T-cell (primary cell): ENCODE measurements at regions not wholly inside any gene's neighbourhood (a gene's known extent, or its start where the extent isn't known, plus 50 kb on each side); places are given as distances from the start of the nearest gene placed in this dataset.

ENCODE experiments used
- ATAC-seq, 4 experiments: fragments of 200-7000 bp in 3 of 4; fragments of 150-1000 bp in 1 of 4; cut with Tn5 transposase; replicated peaks in 1 of 4; 1 replicate in 3 of 4; 2 replicates in 1 of 4; pipeline ENCODE4 v1.10.0; 2021; ENCODE audit warnings: moderate library complexity in 3 of 4, mild to moderate bottlenecking in 2 of 4, moderate number of reproducible peaks in 1 of 4
- CTCF ChIA-PET, 2 donors: fragments of 300-600 bp; sonication (Branson Sonifier 250); formaldehyde crosslinking; loops; one replicate each; lab custom pipeline; 2022; ENCODE audit warnings: antibody characterized with exemption in 2 of 2; lab: Charles Lee
- POLR2A ChIA-PET, 2 donors: fragments of 300-600 bp; sonication (Branson Sonifier 250); formaldehyde crosslinking; loops; one replicate each; lab custom pipeline; 2022; ENCODE audit warnings: antibody characterized with exemption in 2 of 2; lab: Charles Lee
- DNase-seq, 35 experiments: peaks; one replicate each; pipeline versions ENCODE4 v3.0.0 to v3.0.0-alpha.2; 2013 to 2023
- H3K27ac ChIP-seq: one replicate; pipeline ENCODE4 v1.5.1; 2013; ENCODE audit warnings: low read length
- H3K27me3 ChIP-seq, 2 experiments: replicated peaks in 1 of 2; 1 replicate in 1 of 2; 2 replicates in 1 of 2; pipeline versions ENCODE4 v1.6.1 to v1.7.0; 2013; ENCODE audit warnings: low read length in 1 of 2, mixed read lengths in 1 of 2; ENCODE audit not compliant: control insufficient read depth in 2 of 2, insufficient read depth in 2 of 2; ENCODE audit errors: extremely low read depth in 1 of 2
- H3K36me3 ChIP-seq, 2 donors: 1 replicate in 1 of 2; 2 replicates in 1 of 2; pipeline versions ENCODE4 v1.6.1 to v1.7.0; 2013; ENCODE audit warnings: low read length in 1 of 2; ENCODE audit not compliant: control insufficient read depth in 2 of 2, insufficient read depth in 1 of 2; ENCODE audit errors: extremely low read depth in 1 of 2
- H3K4me1 ChIP-seq, 2 experiments: 1 replicate in 1 of 2; 2 replicates in 1 of 2; pipeline versions ENCODE4 v1.6.1 to v1.7.0; 2013; ENCODE audit warnings: low read length in 2 of 2, mixed read lengths in 1 of 2; ENCODE audit not compliant: insufficient read depth in 2 of 2, control insufficient read depth in 1 of 2; ENCODE audit errors: extremely low read depth in 1 of 2
- H3K4me3 ChIP-seq, 2 donors: 1 replicate in 1 of 2; 2 replicates in 1 of 2; pipeline versions ENCODE4 v1.5.1 to v1.7.0; 2013; ENCODE audit warnings: mild to moderate bottlenecking in 2 of 2, low read length in 1 of 2, moderate library complexity in 1 of 2; ENCODE audit not compliant: control insufficient read depth in 1 of 2; ENCODE audit errors: extremely low read depth in 1 of 2
- H3K9me3 ChIP-seq: 2 replicates; pipeline ENCODE4 v1.7.0; 2013
- H3K27ac Mint-ChIP-seq, 2 donors: one replicate each; pipeline ENCODE4 v1.8.0; 2020 to 2021; ENCODE audit warnings: mild to moderate bottlenecking in 2 of 2, mixed read lengths in 2 of 2
- H3K27me3 Mint-ChIP-seq, 2 donors: one replicate each; pipeline ENCODE4 v1.8.0; 2021 to 2022; ENCODE audit warnings: mixed read lengths in 2 of 2
- H3K36me3 Mint-ChIP-seq: one replicate; pipeline ENCODE4 v1.8.0; 2021; ENCODE audit warnings: mixed read lengths
- H3K4me1 Mint-ChIP-seq, 3 donors: one replicate each; pipeline ENCODE4 v1.8.0; 2020 to 2022; ENCODE audit warnings: mixed read lengths in 3 of 3, mild to moderate bottlenecking in 1 of 3
- H3K4me3 Mint-ChIP-seq, 3 donors: one replicate each; pipeline ENCODE4 v1.8.0; 2020 to 2022; ENCODE audit warnings: mild to moderate bottlenecking in 3 of 3, mixed read lengths in 3 of 3, moderate library complexity in 3 of 3
- H3K9me3 Mint-ChIP-seq, 3 donors: one replicate each; pipeline ENCODE4 v1.8.0; 2020 to 2022; ENCODE audit warnings: mixed read lengths in 3 of 3
- WGBS: methylation state at CpG from one replicate; pipeline ENCODE4 v1.1.5; 2013; ENCODE audit warnings: missing lambda C conversion rate; ENCODE audit not compliant: insufficient coverage; 5-methylcytosine and 5-hydroxymethylcytosine counted together

DNA sequence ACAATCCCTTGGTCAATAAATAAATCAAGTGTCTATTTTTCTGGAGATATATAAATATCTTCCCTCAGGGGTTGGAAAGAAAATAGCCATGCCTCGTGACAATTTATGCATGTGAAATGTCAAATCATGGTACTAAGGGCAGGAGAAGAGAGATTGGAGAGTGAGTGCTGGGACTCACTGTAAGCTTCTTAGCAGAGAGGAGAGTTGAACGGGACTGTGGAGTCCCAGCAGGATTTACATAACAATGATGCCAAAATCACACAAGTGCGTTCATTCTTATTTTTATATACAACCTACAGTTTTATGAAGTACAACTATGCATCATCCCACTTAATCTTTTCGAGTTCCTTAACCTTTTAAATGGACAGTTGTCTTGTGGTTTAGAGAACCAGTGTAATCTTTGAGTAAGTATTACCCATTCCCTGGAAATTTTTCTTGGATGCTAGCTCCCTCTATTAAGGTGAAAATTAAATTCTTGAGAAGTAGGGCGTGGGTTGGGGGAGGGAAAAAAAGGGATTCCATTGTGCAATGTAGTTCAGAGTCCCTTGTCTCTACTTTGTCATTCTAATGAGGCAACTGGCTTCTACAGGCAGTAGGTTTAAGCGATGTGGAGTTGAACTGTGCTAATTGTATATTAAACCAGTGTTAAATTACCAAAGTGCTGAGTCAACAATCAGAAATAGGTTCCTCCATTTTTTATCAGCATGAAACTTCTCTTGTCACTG lies 143.6 kb upstream of the EPHA4 start:
- ChIA-PET POLR2A (no interaction called here), CTCF (no interaction called here)
- no peaks in the 10 kb centered on the region for H3K36me3 Mint-ChIP-seq
- H3K27ac Mint-ChIP-seq = no peak overlapping the region
- H3K27me3 Mint-ChIP-seq = no peaks in the 10 kb centered on the region
- H3K27me3 ChIP-seq = no peaks in the 10 kb centered on the region
- H3K4me3 ChIP-seq = no peak overlapping the region
- H3K4me3 Mint-ChIP-seq = no peak overlapping the region
- no peak overlapping the region for H3K27ac ChIP-seq
- no peaks in the 10 kb centered on the region for H3K4me1 Mint-ChIP-seq
- no peaks in the 10 kb centered on the region for H3K36me3 ChIP-seq
- 63% methylated on average over 1 of the region's 6 CpGs for WGBS
- DNase-seq (no peak), ATAC-seq (no peak)
- H3K9me3 Mint-ChIP-seq = peaks cover 0 to 6% (median 5%) of the 10 kb centered on the region in 3 donors
- no peaks in the 10 kb centered on the region for H3K9me3 ChIP-seq
- no peaks in the 10 kb centered on the region for H3K4me1 ChIP-seq

DNA sequence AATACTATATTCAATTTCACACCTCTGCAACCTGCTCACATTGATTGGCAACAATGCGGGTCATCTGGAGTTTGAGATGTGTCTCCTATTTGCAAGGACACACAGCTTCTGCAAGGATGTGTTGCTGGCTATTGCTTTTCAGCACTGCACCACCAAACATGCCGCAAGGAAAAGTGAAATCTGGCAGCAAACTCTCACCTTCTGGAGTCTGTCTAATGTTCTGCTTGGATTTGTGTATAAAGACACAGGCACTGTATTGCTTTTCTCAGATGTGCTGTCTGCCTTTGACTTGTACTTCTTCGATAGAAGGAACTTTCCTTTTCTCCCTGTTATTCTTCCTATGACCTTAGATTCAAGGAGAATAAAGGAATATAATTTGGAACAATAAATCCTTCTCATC lies 138.6 kb upstream of the EPHA4 start:
- DNase-seq (no peak), ATAC-seq (no peak)
- Histone ChIP-seq H3K27me3 (no peaks in the 10 kb centered on the region), H3K4me1 (no peaks in the 10 kb centered on the region), H3K27ac (no peak overlapping the region), H3K36me3 (no peaks in the 10 kb centered on the region), H3K9me3 (no peaks in the 10 kb centered on the region), H3K4me3 (no peak overlapping the region)
- ChIA-PET CTCF (interaction anchor here in 1 of 2 donors (0.6 kb wide), 1 partner anchor 920 kb away, joined by 3 read pairs; no protein-coding TSS in a partner anchor), POLR2A (no interaction called here)
- H3K36me3 Mint-ChIP-seq = no peaks in the 10 kb centered on the region
- no peaks in the 10 kb centered on the region for H3K27me3 Mint-ChIP-seq
- no CpG with 5 or more reads among the region's 3 CpGs for WGBS
- no peak overlapping the region for H3K27ac Mint-ChIP-seq
- H3K9me3 Mint-ChIP-seq = peaks cover 0 to 6% (median 0%) of the 10 kb centered on the region in 3 donors
- no peak overlapping the region for H3K4me3 Mint-ChIP-seq
- H3K4me1 Mint-ChIP-seq = no peaks in the 10 kb centered on the region

DNA sequence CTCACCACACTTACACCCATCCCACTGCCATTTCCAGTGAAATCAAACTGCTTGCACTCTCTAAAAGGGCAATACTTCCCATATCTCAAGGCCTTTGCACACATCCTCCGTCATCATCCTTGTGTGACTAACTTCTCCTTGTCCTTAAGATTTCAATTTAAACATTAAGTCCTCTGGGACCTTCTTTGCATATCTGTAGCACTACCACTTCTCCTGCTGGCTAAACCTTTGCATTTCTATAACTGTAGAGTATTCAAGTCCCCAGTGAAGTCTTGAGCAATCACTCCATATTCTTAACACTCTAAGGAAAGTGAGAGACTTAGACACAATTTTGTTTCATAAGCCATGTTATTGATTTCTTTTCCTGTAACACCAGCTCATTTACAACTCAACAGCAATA lies 136.8 kb upstream of the EPHA4 start:
- no peaks in the 10 kb centered on the region for H3K4me1 Mint-ChIP-seq
- H3K27ac Mint-ChIP-seq = no peak overlapping the region
- H3K36me3 ChIP-seq = no peaks in the 10 kb centered on the region
- H3K27ac ChIP-seq = no peak overlapping the region
- DNase-seq = no peak
- no peak overlapping the region for H3K4me3 Mint-ChIP-seq
- WGBS = 92% methylated on average over 1 of the region's 1 CpG
- ATAC-seq = no peak
- H3K9me3 ChIP-seq = no peaks in the 10 kb centered on the region
- H3K9me3 Mint-ChIP-seq = peaks cover 0 to 3% (median 0%) of the 10 kb centered on the region in 3 donors
- H3K27me3 ChIP-seq = no peaks in the 10 kb centered on the region
- no peak overlapping the region for H3K4me3 ChIP-seq
- no peaks in the 10 kb centered on the region for H3K36me3 Mint-ChIP-seq
- H3K27me3 Mint-ChIP-seq = no peaks in the 10 kb centered on the region
- H3K4me1 ChIP-seq = no peaks in the 10 kb centered on the region
- CTCF ChIA-PET = no interaction called here
- POLR2A ChIA-PET = no interaction called here

DNA sequence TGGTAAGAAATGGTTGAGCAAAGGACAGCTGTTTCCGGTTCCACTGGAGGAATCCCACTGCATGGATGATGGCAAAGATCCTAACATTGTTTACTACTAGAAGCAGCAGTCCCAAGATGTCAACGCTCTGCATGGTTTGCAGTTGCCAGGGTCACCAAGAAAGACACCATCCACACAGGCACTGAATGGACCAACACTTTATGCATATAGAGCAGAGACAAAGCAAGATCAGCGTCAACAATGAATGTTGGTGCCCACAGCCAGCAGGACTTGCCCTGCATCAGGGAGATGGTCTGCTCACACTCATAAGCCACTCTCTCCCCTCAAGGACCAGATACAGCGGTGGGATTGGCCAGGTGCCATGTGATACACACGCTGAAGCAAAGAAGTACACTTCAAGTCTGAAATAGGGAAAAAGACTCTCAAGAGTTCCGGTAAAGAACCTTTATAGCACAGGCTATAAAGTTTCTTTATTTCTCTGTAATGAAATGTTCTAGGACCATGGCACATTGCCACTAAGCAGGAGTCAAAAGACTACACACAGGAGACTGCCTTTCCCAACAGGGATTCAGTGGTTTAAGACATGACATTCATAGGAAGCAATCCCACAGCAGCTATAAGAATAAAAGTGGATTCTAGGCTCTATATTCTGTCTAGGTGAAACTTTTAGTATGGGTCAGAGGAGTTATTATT lies 133.2 kb upstream of the EPHA4 start:
- no peak overlapping the region for H3K27ac Mint-ChIP-seq
- no peak for ATAC-seq
- Histone ChIP-seq H3K4me3 (no peak overlapping the region), H3K27me3 (no peaks in the 10 kb centered on the region), H3K36me3 (no peaks in the 10 kb centered on the region), H3K27ac (no peak overlapping the region), H3K4me1 (no peaks in the 10 kb centered on the region), H3K9me3 (no peaks in the 10 kb centered on the region)
- POLR2A ChIA-PET = no interaction called here
- CTCF ChIA-PET = no interaction called here
- no peaks in the 10 kb centered on the region for H3K4me1 Mint-ChIP-seq
- no peak overlapping the region for H3K4me3 Mint-ChIP-seq
- no peaks in the 10 kb centered on the region for H3K27me3 Mint-ChIP-seq
- DNase-seq = no peak
- H3K9me3 Mint-ChIP-seq = peaks cover 0 to 3% (median 0%) of the 10 kb centered on the region in 3 donors
- H3K36me3 Mint-ChIP-seq = no peaks in the 10 kb centered on the region
- 81% methylated on average over 2 of the region's 6 CpGs for WGBS

DNA sequence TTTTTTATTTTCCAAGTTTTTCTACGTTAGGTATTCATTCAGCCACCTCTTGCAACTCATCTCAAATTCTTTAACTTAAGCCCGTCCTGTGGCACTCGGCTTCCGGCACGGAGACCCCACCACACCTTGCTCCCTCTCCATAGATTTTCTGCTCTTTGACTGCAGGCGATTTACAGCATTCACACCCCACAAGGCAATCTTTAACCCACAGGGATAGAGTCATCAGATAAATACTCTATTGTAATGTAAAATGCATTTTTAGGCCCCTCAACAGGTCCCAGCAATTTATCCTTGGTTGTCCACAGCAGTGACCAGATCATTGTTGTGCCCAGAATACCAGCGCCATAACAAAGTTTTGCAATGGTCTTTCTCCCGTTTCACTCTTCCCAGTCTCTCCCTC lies 132.3 kb upstream of the EPHA4 start:
- no peak overlapping the region for H3K4me3 Mint-ChIP-seq
- POLR2A ChIA-PET = no interaction called here
- WGBS = 89% methylated on average over 6 of the region's 8 CpGs

DNA sequence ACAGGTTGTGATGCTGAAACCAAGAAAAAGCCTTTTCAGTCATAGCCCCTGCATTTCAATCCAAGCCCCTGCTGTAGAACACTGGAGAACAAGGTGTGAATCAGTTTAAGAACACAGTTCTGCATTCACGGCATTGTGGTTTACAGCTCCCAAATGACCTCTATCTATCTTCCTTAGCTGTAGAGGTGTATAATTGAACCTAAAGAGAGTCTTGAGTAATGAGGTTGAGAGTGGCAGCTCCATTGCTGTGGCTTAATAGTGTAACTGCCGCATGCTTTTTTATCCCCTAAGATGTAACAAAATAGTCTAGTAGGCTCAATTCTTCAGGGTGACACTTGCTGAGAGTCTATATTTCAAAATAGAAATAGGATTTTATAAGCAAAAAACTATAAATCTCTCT lies 121.3 kb upstream of the EPHA4 start:
- no peaks in the 10 kb centered on the region for H3K9me3 ChIP-seq
- peaks cover 0 to 8% (median 0%) of the 10 kb centered on the region in 3 donors for H3K9me3 Mint-ChIP-seq
- POLR2A ChIA-PET = no interaction called here
- CTCF ChIA-PET = no interaction called here
- H3K27ac ChIP-seq = no peak overlapping the region
- H3K4me1 ChIP-seq = no peaks in the 10 kb centered on the region
- no peaks in the 10 kb centered on the region for H3K4me1 Mint-ChIP-seq
- no CpG with 5 or more reads among the region's 2 CpGs for WGBS
- H3K36me3 ChIP-seq = no peaks in the 10 kb centered on the region
- H3K4me3 ChIP-seq = no peak overlapping the region
- H3K27me3 ChIP-seq = no peaks in the 10 kb centered on the region
- peaks cover 0 to 4% of the 10 kb centered on the region in 2 donors for H3K27me3 Mint-ChIP-seq
- ATAC-seq (no peak), DNase-seq (no peak)
- H3K36me3 Mint-ChIP-seq = no peaks in the 10 kb centered on the region
- no peak overlapping the region for H3K27ac Mint-ChIP-seq
- no peak overlapping the region for H3K4me3 Mint-ChIP-seq

More for the DNA sequence above, 132.3 kb upstream of the EPHA4 start:
- Histone ChIP-seq H3K4me1 (no peaks in the 10 kb centered on the region), H3K9me3 (no peaks in the 10 kb centered on the region), H3K4me3 (no peak overlapping the region), H3K27ac (no peak overlapping the region), H3K27me3 (no peaks in the 10 kb centered on the region), H3K36me3 (no peaks in the 10 kb centered on the region)
- ATAC-seq (no peak), DNase-seq (no peak)
- no peak overlapping the region for H3K27ac Mint-ChIP-seq
- no peaks in the 10 kb centered on the region for H3K36me3 Mint-ChIP-seq
- H3K27me3 Mint-ChIP-seq = no peaks in the 10 kb centered on the region
- peaks cover 0 to 7% (median 4%) of the 10 kb centered on the region in 3 donors for H3K9me3 Mint-ChIP-seq
- H3K4me1 Mint-ChIP-seq = no peaks in the 10 kb centered on the region
- CTCF ChIA-PET = no interaction called here
